Fibroblast of skin of right biceps (primary cell): ENCODE measurements at regions not wholly inside any gene's neighbourhood (a gene's known extent, or its start where the extent isn't known, plus 50 kb on each side); places are given as distances from the start of the nearest gene placed in this dataset.
"Not testable (repeated sequence)": the region's sequence is repeated elsewhere in the genome, so short reads cannot be mapped to it uniquely, and the experiment has no call there.

Experiments
- DNase-seq: peaks from one replicate; pipeline ENCODE4 v3.0.0-alpha.2; 2013

GRCh38 chr2:138066139-138066806 is 102.0 kb downstream of the HNMT start:
- no peak for DNase-seq

- no peak for DNase-seq
Measured at GRCh38 chr2:138066841-138067240, 102.6 kb downstream of the HNMT start.

- not testable (repeated sequence) for DNase-seq
Measured at GRCh38 chr2:138068669-138069068, 104.4 kb downstream of the HNMT start.

GRCh38 chr2:138071042-138071719 is 106.9 kb downstream of the HNMT start:
- not testable (repeated sequence) for DNase-seq

- DNase-seq, result peak; percentile 4
Measured at GRCh38 chr2:138071720-138072719, 107.7 kb downstream of the HNMT start.

- no peak for DNase-seq
Measured at GRCh38 chr2:138078153-138078552, 113.9 kb downstream of the HNMT start.

GRCh38 chr2:138079976-138080375 is 115.7 kb downstream of the HNMT start:
- no peak for DNase-seq

- DNase-seq, result no peak
Measured at GRCh38 chr2:138081225-138082073, 117.2 kb downstream of the HNMT start.

GRCh38 chr2:138084206-138084605 is 119.9 kb downstream of the HNMT start:
- no peak for DNase-seq

- DNase-seq, result peak; percentile 35
Measured at GRCh38 chr2:138085441-138085840, 121.2 kb downstream of the HNMT start.

GRCh38 chr2:138086576-138086975 is 122.3 kb downstream of the HNMT start:
- DNase-seq, result peak; percentile 36

GRCh38 chr2:138087751-138088593 is 123.7 kb downstream of the HNMT start:
- DNase-seq, result no peak

GRCh38 chr2:138090330-138090729 is 126.1 kb downstream of the HNMT start:
- peak; percentile 43 for DNase-seq

- no peak for DNase-seq
Measured at GRCh38 chr2:138093455-138093854, 129.2 kb downstream of the HNMT start.

GRCh38 chr2:138094031-138094430 is 129.8 kb downstream of the HNMT start:
- DNase-seq, result no peak

- DNase-seq, result no peak
Measured at GRCh38 chr2:138095336-138095735, 131.1 kb downstream of the HNMT start.

GRCh38 chr2:138099288-138099687 is 135.0 kb downstream of the HNMT start:
- not testable (repeated sequence) for DNase-seq

- DNase-seq, result no peak
Measured at GRCh38 chr2:138101718-138102117, 137.4 kb downstream of the HNMT start.

GRCh38 chr2:138102664-138103063 is 138.4 kb downstream of the HNMT start:
- DNase-seq, result no peak

- DNase-seq, result no peak
Measured at GRCh38 chr2:138103156-138103555, 138.9 kb downstream of the HNMT start.

GRCh38 chr2:138104071-138104470 is 139.8 kb downstream of the HNMT start:
- no peak for DNase-seq
